GM13976 (cell line): ENCODE measurements at regions not wholly inside any gene's neighbourhood (a gene's known extent, or its start where the extent isn't known, plus 50 kb on each side); places are given as distances from the start of the nearest gene placed in this dataset.

ENCODE experiments used
- DNase-seq: peaks from one replicate; pipeline ENCODE4 v3.0.0; 2012; ENCODE audit warnings: low spot score
- in situ Hi-C: fragments of 300-500 bp; cut with MboI; formaldehyde crosslinking; loops from one replicate; pipeline ENCODE4 v1.12.0; 2022; ENCODE audit warnings: low sequenced_read_pairs, mixed read lengths, inconsistent platforms; ENCODE audit not compliant: unreplicated experiment
- TF ChIP-seq, protein P1 (sequence below): IDR thresholded peaks from 2 replicates; pipeline ENCODE4 v1.5.1; 2012; ENCODE audit warnings: borderline replicate concordance, mild to moderate bottlenecking; ENCODE audit not compliant: insufficient read depth; ENCODE audit errors: extremely low read depth, missing control alignments, control extremely low read depth

DNA sequence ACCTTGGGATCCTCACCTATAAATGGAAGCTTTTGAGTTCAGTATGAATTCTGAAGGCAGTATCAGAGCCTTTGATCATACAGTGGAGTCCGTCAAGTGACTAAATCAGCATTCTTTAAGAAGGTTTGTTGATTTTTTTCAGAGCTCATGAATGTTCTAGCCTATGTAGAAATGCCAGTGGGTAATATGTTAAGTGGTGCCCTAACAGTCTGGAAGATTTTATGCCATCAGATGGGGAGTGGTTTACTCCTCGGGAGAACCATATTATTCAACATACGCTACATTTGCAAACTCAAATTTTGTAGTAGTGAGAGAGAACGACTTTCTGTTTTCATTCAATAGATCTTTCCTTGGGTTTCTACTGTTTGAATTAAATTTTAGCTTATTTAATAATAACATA is 225.0 kb upstream of the ACVR2A start:
- TF ChIP-seq, protein P1, sequence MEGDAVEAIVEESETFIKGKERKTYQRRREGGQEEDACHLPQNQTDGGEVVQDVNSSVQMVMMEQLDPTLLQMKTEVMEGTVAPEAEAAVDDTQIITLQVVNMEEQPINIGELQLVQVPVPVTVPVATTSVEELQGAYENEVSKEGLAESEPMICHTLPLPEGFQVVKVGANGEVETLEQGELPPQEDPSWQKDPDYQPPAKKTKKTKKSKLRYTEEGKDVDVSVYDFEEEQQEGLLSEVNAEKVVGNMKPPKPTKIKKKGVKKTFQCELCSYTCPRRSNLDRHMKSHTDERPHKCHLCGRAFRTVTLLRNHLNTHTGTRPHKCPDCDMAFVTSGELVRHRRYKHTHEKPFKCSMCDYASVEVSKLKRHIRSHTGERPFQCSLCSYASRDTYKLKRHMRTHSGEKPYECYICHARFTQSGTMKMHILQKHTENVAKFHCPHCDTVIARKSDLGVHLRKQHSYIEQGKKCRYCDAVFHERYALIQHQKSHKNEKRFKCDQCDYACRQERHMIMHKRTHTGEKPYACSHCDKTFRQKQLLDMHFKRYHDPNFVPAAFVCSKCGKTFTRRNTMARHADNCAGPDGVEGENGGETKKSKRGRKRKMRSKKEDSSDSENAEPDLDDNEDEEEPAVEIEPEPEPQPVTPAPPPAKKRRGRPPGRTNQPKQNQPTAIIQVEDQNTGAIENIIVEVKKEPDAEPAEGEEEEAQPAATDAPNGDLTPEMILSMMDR: no peak
- no peak for DNase-seq
- in situ Hi-C loops: no loop called here

DNA sequence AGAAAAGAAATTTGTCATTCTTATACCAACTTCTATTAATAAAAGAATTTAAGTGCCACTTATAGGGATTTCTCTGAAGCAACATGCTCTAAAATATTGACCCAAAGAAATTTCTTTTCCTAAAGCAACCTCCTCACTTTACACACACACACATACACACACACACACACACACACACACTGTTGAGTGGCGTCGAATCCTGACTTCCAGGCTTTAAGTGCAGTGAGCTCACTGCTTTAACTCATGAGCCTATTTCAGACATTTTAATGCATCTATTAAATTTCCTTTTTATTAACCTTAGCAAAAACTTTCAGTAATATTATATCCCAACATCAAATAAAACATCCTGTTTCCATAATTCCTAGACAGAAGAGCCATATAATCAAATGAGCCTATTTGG is 229.1 kb upstream of the ACVR2A start:
- no peak for DNase-seq
- in situ Hi-C loops: no loop called here
- TF ChIP-seq, protein P1: no peak

DNA sequence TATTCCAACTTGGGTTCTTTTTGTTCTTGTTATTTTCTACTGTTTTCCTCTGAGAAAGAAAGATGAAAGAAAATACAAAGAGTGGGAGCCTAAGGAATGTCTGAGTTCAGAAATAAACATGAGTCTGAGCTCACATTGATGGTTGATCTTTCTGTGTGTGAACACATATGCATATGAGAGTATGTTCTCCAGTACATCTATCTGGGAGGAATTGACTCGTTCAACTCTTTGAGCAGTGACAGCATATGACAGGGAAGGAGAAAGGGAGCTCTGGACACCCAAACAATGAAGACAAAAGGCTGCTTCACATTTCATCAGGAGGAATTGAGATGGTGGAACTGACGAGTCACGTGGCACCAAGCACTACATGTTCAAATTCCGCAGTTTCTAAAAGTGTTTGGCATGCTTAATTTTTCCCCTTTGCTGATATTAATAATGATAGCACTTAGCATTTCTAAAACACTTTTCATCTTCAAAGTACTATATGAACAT is 229.8 kb upstream of the ACVR2A start:
- TF ChIP-seq, protein P1: no peak
- in situ Hi-C loops: no loop called here

DNA sequence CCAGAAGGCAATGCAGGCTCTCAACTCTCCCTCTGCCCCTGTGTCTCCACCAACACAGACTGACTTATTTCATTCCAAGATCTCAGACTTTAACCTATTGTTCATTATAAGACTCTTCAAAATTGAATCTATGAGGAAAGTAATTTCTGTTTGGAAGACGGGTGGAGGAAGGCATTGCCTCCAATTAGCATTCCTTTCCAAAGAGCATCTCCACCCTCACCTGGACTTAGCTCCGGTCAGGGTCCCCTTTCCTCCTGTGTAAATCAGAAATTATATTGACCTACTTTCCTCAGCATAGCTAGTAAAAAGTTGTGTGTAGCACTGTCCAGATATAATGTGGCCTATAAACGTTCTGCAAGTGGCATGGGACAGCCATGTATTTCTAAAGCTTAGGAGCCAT is 230.4 kb upstream of the ACVR2A start:
- DNase-seq: no peak
- in situ Hi-C loops: no loop called here
- TF ChIP-seq, protein P1: no peak

More for the DNA sequence above, 229.8 kb upstream of the ACVR2A start:
- DNase-seq: no peak

DNA sequence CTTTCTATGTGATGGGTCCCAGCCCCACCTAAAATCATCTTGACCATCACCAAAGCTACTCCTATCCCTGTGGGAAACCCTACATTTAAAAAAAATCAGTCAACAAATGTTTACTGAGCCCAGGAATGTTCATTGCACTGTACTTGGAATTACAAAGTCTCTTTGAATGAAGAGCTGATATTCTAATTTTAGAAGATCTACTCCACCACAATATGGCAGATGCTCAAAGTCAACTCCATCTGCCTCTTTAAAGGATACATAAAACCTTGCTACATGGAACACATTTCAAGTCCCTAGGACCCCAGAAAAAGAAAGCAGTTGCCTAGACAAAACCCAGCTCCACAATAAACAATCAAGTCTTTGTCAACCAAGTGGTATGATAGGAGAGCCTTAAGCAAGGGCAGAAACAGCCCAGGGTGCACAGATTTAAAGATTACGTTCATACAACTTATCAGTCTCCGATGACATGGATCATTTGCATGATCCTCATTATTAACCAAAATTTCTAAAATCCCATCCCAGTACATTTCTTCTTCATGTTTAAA is 234.3 kb upstream of the ACVR2A start:
- in situ Hi-C loops: no loop called here
- TF ChIP-seq, protein P1: no peak
- DNase-seq: no peak

DNA sequence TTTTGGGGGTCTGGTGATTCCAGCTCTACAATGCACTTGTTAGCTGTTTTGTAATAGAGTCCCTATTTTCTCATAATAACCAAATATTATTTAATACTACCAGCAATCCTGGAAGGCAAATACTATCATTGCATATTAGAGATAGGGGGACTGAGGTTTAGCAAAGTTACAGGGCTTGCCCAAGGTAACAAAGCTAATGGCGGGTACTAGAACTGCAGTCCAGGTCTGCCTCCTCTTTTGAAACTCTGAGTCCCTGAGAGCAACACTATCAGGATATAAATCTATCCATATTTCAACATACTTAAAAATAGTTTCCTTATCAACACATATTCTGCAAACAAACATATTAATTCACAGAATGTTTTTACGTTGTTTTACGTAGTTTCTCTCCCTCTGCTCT is 235.5 kb upstream of the ACVR2A start:
- in situ Hi-C loops: no loop called here
- DNase-seq: no peak
- TF ChIP-seq, protein P1: no peak

DNA sequence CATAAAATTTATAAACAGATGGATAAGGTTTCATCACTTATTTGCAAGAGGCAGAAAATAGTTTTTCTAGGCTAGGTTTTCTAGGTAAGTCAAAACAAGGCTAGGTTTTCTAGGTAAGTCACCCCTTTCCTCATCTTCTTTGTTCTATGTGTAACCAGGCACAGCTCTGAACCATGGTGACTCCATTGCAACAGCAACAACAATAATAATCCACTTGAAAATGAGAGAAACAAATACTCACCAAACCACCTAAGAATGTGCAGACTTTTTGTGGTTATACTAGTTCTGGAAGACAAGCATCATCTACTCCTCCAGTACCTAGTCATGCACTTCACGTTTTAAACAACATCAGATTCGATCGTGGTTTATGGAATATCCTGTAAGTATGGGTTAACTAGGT is 237.4 kb upstream of the ACVR2A start:
- in situ Hi-C loops: no loop called here
- TF ChIP-seq, protein P1: no peak
- DNase-seq: no peak
